ENCODE measurements at regions not wholly inside any gene's neighbourhood (a gene's known extent, or its start where the extent isn't known, plus 50 kb on each side); places are given as distances from the start of the nearest gene placed in this dataset.
"Not testable (repeated sequence)": the region's sequence is repeated elsewhere in the genome, so short reads cannot be mapped to it uniquely, and the experiment has no call there.

- H3K9ac ChIP-seq (ENCODE audit: low read length): no peak overlapping the region
- H3K4me3 ChIP-seq (ENCODE audit: low read length): no peak overlapping the region
- no peaks in the 10 kb centered on the region for H3K36me3 ChIP-seq (ENCODE audit: control insufficient read depth, insufficient read depth, low read length)
Measured at GRCh38 chr1:58248072-58248471, 298.5 kb downstream of the OMA1 start.

GRCh38 chr1:58246549-58246948 is 300.0 kb downstream of the OMA1 start:
- Histone ChIP-seq H3K36me3 (ENCODE audit: control insufficient read depth, insufficient read depth, low read length) (no peaks in the 10 kb centered on the region), H3K27me3 (ENCODE audit: control insufficient read depth, insufficient read depth, low read length) (peaks cover 33% of the 10 kb centered on the region), H3K9ac (ENCODE audit: low read length) (no peak overlapping the region), H3K9me3 (ENCODE audit: control insufficient read depth, low read length) (no peaks in the 10 kb centered on the region), H3K4me3 (ENCODE audit: low read length) (no peak overlapping the region), H3K4me1 (ENCODE audit: control insufficient read depth, insufficient read depth, low read length) (no peaks in the 10 kb centered on the region)

More at GRCh38 chr1:58248072-58248471, 298.5 kb downstream of the OMA1 start:
- H3K9me3 ChIP-seq (ENCODE audit: control insufficient read depth, low read length): no peaks in the 10 kb centered on the region
- peaks cover 33% of the 10 kb centered on the region for H3K27me3 ChIP-seq (ENCODE audit: control insufficient read depth, insufficient read depth, low read length)
- no peaks in the 10 kb centered on the region for H3K4me1 ChIP-seq (ENCODE audit: control insufficient read depth, insufficient read depth, low read length)

- no peak overlapping the region for H3K4me3 ChIP-seq (ENCODE audit: low read length)
- H3K9ac ChIP-seq (ENCODE audit: low read length): no peak overlapping the region
- H3K4me1 ChIP-seq (ENCODE audit: control insufficient read depth, insufficient read depth, low read length): no peaks in the 10 kb centered on the region
- no peaks in the 10 kb centered on the region for H3K36me3 ChIP-seq (ENCODE audit: control insufficient read depth, insufficient read depth, low read length)
- no peaks in the 10 kb centered on the region for H3K9me3 ChIP-seq (ENCODE audit: control insufficient read depth, low read length)
- peaks cover 20% of the 10 kb centered on the region for H3K27me3 ChIP-seq (ENCODE audit: control insufficient read depth, insufficient read depth, low read length)
Measured at GRCh38 chr1:58244872-58245271, 301.7 kb downstream of the OMA1 start.

GRCh38 chr1:58238846-58239245 is 307.7 kb downstream of the OMA1 start:
- Histone ChIP-seq H3K9me3 (ENCODE audit: control insufficient read depth, low read length) (no peaks in the 10 kb centered on the region), H3K36me3 (ENCODE audit: control insufficient read depth, insufficient read depth, low read length) (no peaks in the 10 kb centered on the region), H3K4me1 (ENCODE audit: control insufficient read depth, insufficient read depth, low read length) (no peaks in the 10 kb centered on the region), H3K4me3 (ENCODE audit: low read length) (no peak overlapping the region), H3K27me3 (ENCODE audit: control insufficient read depth, insufficient read depth, low read length) (no peaks in the 10 kb centered on the region), H3K9ac (ENCODE audit: low read length) (no peak overlapping the region)

- H3K9me3 ChIP-seq (ENCODE audit: control insufficient read depth, low read length): no peaks in the 10 kb centered on the region
- H3K9ac ChIP-seq (ENCODE audit: low read length): no peak overlapping the region
- no peaks in the 10 kb centered on the region for H3K36me3 ChIP-seq (ENCODE audit: control insufficient read depth, insufficient read depth, low read length)
- H3K4me3 ChIP-seq (ENCODE audit: low read length): no peak overlapping the region
- no peaks in the 10 kb centered on the region for H3K27me3 ChIP-seq (ENCODE audit: control insufficient read depth, insufficient read depth, low read length)
- no peaks in the 10 kb centered on the region for H3K4me1 ChIP-seq (ENCODE audit: control insufficient read depth, insufficient read depth, low read length)
Measured at GRCh38 chr1:58233729-58234128, 312.8 kb downstream of the OMA1 start.

GRCh38 chr1:58231204-58231603 is 315.3 kb downstream of the OMA1 start:
- no peaks in the 10 kb centered on the region for H3K4me1 ChIP-seq (ENCODE audit: control insufficient read depth, insufficient read depth, low read length)
- no peak overlapping the region for H3K4me3 ChIP-seq (ENCODE audit: low read length)
- no peaks in the 10 kb centered on the region for H3K27me3 ChIP-seq (ENCODE audit: control insufficient read depth, insufficient read depth, low read length)
- H3K9ac ChIP-seq (ENCODE audit: low read length): no peak overlapping the region
- no peaks in the 10 kb centered on the region for H3K9me3 ChIP-seq (ENCODE audit: control insufficient read depth, low read length)
- no peaks in the 10 kb centered on the region for H3K36me3 ChIP-seq (ENCODE audit: control insufficient read depth, insufficient read depth, low read length)

- Histone ChIP-seq H3K9me3 (ENCODE audit: control insufficient read depth, low read length) (no peaks in the 10 kb centered on the region), H3K27me3 (ENCODE audit: control insufficient read depth, insufficient read depth, low read length) (no peaks in the 10 kb centered on the region), H3K36me3 (ENCODE audit: control insufficient read depth, insufficient read depth, low read length) (no peaks in the 10 kb centered on the region), H3K4me1 (ENCODE audit: control insufficient read depth, insufficient read depth, low read length) (no peaks in the 10 kb centered on the region), H3K9ac (ENCODE audit: low read length) (no peak overlapping the region), H3K4me3 (ENCODE audit: low read length) (no peak overlapping the region)
Measured at GRCh38 chr1:58227604-58228003, 318.9 kb downstream of the OMA1 start.

GRCh38 chr1:58223522-58223921 is 323.0 kb downstream of the OMA1 start:
- H3K27me3 ChIP-seq (ENCODE audit: control insufficient read depth, insufficient read depth, low read length): no peaks in the 10 kb centered on the region

GRCh38 chr1:58220836-58221472 is 325.6 kb downstream of the OMA1 start:
- Histone ChIP-seq H3K4me3 (ENCODE audit: low read length) (no peak overlapping the region), H3K9me3 (ENCODE audit: control insufficient read depth, low read length) (no peaks in the 10 kb centered on the region), H3K9ac (ENCODE audit: low read length) (no peak overlapping the region), H3K27me3 (ENCODE audit: control insufficient read depth, insufficient read depth, low read length) (no peaks in the 10 kb centered on the region), H3K36me3 (ENCODE audit: control insufficient read depth, insufficient read depth, low read length) (no peaks in the 10 kb centered on the region), H3K4me1 (ENCODE audit: control insufficient read depth, insufficient read depth, low read length) (no peaks in the 10 kb centered on the region)

More at GRCh38 chr1:58223522-58223921, 323.0 kb downstream of the OMA1 start:
- H3K9ac ChIP-seq (ENCODE audit: low read length): no peak overlapping the region
- H3K4me3 ChIP-seq (ENCODE audit: low read length): no peak overlapping the region
- no peaks in the 10 kb centered on the region for H3K4me1 ChIP-seq (ENCODE audit: control insufficient read depth, insufficient read depth, low read length)
- H3K9me3 ChIP-seq (ENCODE audit: control insufficient read depth, low read length): no peaks in the 10 kb centered on the region
- H3K36me3 ChIP-seq (ENCODE audit: control insufficient read depth, insufficient read depth, low read length): no peaks in the 10 kb centered on the region

- H3K4me3 ChIP-seq (ENCODE audit: low read length); H3K9me3 ChIP-seq (ENCODE audit: control insufficient read depth, low read length); H3K4me1 ChIP-seq (ENCODE audit: control insufficient read depth, insufficient read depth, low read length); H3K27me3 ChIP-seq (ENCODE audit: control insufficient read depth, insufficient read depth, low read length); H3K36me3 ChIP-seq (ENCODE audit: control insufficient read depth, insufficient read depth, low read length); H3K9ac ChIP-seq (ENCODE audit: low read length): not testable (repeated sequence)
Measured at GRCh38 chr1:58216169-58216568, 330.4 kb downstream of the OMA1 start.

GRCh38 chr1:58214674-58215073 is 331.9 kb downstream of the OMA1 start:
- H3K4me3 ChIP-seq (ENCODE audit: low read length): no peak overlapping the region
- no peak overlapping the region for H3K9ac ChIP-seq (ENCODE audit: low read length)
- no peaks in the 10 kb centered on the region for H3K9me3 ChIP-seq (ENCODE audit: control insufficient read depth, low read length)
- no peaks in the 10 kb centered on the region for H3K4me1 ChIP-seq (ENCODE audit: control insufficient read depth, insufficient read depth, low read length)
- H3K36me3 ChIP-seq (ENCODE audit: control insufficient read depth, insufficient read depth, low read length): no peaks in the 10 kb centered on the region
- H3K27me3 ChIP-seq (ENCODE audit: control insufficient read depth, insufficient read depth, low read length): no peaks in the 10 kb centered on the region

GRCh38 chr1:58211869-58212268 is 334.7 kb downstream of the OMA1 start:
- Histone ChIP-seq H3K36me3 (ENCODE audit: control insufficient read depth, insufficient read depth, low read length) (no peaks in the 10 kb centered on the region), H3K4me3 (ENCODE audit: low read length) (no peak overlapping the region), H3K27me3 (ENCODE audit: control insufficient read depth, insufficient read depth, low read length) (no peaks in the 10 kb centered on the region), H3K9me3 (ENCODE audit: control insufficient read depth, low read length) (no peaks in the 10 kb centered on the region), H3K9ac (ENCODE audit: low read length) (no peak overlapping the region), H3K4me1 (ENCODE audit: control insufficient read depth, insufficient read depth, low read length) (no peaks in the 10 kb centered on the region)

- no peaks in the 10 kb centered on the region for H3K9me3 ChIP-seq (ENCODE audit: control insufficient read depth, low read length)
- H3K9ac ChIP-seq (ENCODE audit: low read length): no peak overlapping the region
- no peaks in the 10 kb centered on the region for H3K36me3 ChIP-seq (ENCODE audit: control insufficient read depth, insufficient read depth, low read length)
- H3K27me3 ChIP-seq (ENCODE audit: control insufficient read depth, insufficient read depth, low read length): no peaks in the 10 kb centered on the region
- no peak overlapping the region for H3K4me3 ChIP-seq (ENCODE audit: low read length)
- H3K4me1 ChIP-seq (ENCODE audit: control insufficient read depth, insufficient read depth, low read length): no peaks in the 10 kb centered on the region
Measured at GRCh38 chr1:58209575-58209974, 337.0 kb downstream of the OMA1 start.
